Activated T-cell treated with anti-CD3 and anti-CD28 coated beads for 4 hours (primary cell): ENCODE measurements at regions not wholly inside any gene's neighbourhood (a gene's known extent, or its start where the extent isn't known, plus 50 kb on each side); places are given as distances from the start of the nearest gene placed in this dataset.
"Not testable (repeated sequence)": the region's sequence is repeated elsewhere in the genome, so short reads cannot be mapped to it uniquely, and the experiment has no call there.

ENCODE experiments used
- DNase-seq: peaks from one replicate; pipeline ENCODE4 v3.0.0-alpha.2; 2020

DNA sequence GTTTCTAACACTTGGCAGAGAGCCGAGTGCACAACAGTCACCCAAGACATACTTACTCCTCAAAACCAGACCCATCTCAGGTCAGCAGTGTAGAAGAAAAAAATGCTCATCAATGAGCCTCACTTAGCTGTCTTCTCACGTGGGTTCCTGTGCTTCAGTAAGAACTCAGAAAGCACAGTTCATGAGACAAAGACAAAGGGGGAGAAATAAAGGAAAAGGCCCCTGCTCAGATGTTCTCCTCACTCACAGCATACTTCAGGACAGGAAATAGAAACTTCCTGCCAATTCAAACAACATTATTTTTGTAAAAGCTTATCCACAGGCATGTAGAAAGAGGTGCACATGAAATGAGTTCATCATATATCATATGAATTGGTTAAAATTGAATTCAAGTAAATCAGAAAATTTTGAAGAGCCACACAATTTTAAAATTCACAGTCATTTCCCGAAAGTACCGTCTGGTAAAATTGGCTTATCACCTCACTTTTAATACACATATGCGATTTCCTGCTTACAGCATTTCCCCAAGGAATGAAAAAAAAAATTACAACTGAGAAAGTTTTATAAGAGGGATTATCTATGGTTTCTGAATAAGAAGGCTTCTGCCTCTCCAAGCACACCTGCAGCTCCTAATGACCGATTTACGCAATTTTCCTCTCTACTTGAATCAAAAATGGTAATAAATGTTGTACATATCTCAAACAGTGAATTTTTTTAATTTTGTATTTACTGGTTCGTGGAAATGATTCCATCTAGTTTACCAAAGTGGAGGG is 328.3 kb downstream of the TMEM167A start:
- DNase-seq: no peak

- no peak for DNase-seq
Measured at GRCh38 chr5:82747986-82748385, 329.2 kb downstream of the TMEM167A start.

- no peak for DNase-seq
Measured at GRCh38 chr5:82745016-82745415, 332.2 kb downstream of the TMEM167A start.

- DNase-seq: no peak
Measured at GRCh38 chr5:82738681-82739269, 338.4 kb downstream of the TMEM167A start.

DNA sequence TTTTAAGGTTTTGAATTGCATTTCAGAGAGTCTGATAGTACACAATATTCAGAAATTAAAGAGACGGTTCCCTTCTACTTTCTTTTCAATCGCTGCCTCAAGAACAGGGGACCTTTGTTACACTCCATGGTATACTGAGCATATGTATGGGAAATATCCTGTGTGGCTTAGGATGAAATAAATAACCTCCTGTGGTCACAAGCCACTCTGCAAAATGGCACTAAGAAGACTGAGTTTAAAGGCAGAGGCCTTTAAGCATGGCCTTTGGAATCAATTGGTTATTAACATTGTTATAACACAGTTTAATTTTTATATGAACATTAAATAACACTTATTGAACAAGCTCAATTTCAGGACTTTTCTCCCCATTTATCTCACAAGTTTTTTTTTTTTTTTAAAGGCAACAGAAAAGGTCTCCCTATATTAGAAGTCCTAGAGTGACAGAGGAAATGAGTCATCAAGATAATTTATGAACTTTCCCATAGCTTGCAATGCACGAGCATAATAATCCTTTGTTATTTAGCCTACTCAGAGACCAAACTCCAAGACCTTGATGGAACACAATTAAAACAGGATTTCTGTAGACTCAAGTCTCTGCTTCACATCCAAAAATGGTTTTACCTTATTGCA is 341.9 kb downstream of the TMEM167A start:
- DNase-seq: no peak

- DNase-seq: no peak
Measured at GRCh38 chr5:82734347-82734746, 342.8 kb downstream of the TMEM167A start.

GRCh38 chr5:82730913-82731312 is 346.3 kb downstream of the TMEM167A start:
- DNase-seq: no peak

GRCh38 chr5:82728926-82729702 is 348.1 kb downstream of the TMEM167A start:
- no peak for DNase-seq

GRCh38 chr5:82723168-82723567 is 354.0 kb downstream of the TMEM167A start:
- no peak for DNase-seq

DNA sequence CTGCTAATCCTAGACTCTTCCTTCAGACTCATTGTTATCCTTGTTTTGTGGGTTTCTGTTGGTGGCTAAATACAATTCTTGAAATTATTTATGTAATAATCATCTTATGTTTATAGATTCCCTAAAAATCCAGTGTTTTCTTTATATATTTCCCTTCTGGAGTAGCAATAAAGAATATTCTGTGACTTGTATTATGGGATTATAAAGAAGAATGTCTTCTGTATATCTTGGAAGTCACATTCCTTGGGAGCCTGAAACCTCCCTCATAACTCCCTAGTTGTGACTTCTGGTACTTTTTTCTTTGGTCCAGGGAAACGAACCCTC is 356.1 kb downstream of the TMEM167A start:
- DNase-seq: no peak

DNA sequence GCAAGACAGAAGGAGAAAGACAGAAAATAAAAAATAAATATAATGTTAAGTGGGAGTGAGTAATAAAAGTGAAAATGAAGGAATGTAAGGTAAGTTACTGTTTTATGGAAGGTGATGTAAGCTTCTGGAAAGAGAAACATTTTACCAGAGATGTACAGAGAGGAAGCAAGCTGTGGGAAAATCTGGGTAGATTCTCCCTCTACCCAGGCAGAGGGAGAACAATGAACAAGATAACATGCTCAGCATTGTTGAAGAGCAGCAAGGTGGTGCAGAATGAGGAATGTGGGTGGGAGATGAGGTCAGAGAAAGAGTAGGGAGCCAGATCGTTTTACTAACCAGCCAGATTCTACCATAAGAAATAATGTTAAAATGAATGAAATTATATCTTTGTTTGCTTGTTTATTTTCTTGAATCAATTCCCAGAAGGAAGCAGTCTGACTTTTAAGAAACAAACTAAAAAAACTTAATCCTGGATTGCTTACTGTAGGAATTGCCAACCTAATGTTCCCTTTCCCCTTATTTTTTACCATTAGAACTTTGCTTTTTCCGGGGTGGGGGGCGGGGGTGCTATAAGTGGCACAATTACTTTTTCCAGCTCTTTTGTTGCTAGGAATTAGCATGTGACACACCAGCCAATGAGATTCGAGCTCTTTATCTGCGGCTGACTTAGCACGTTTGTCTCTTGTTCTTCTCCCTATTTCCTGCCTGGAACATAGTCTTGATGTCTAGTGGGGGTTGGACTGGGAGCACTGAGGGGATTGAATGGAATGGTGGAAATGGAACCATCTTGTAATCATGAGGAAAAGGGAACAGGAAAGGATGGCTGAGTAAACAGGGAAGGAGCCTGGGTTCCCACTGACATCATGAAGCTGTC is 356.7 kb downstream of the TMEM167A start:
- DNase-seq: no peak

GRCh38 chr5:82719368-82719767 is 357.8 kb downstream of the TMEM167A start:
- no peak for DNase-seq

DNA sequence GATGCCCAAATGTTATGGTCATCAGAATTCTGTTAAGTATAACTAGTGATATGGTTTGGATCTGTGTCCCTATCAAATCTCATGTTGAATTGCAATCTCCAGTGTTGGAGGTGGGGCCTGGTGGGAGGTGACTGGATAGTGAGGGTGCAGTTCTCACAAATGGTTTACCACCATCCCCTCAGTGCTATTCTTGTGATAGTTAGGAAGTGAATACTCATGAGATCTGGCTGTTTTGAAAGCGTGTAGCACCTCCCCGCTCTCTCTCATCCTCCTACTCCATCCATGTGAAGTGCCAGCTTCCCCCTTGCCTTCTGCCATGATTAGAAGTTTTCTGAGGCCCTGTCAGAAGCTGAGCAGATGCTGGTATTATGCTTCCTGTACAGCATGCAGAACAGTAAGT is 359.5 kb downstream of the TMEM167A start:
- DNase-seq: no peak

- not testable (repeated sequence) for DNase-seq
Measured at GRCh38 chr5:82714732-82715131, 362.5 kb downstream of the TMEM167A start.

DNA sequence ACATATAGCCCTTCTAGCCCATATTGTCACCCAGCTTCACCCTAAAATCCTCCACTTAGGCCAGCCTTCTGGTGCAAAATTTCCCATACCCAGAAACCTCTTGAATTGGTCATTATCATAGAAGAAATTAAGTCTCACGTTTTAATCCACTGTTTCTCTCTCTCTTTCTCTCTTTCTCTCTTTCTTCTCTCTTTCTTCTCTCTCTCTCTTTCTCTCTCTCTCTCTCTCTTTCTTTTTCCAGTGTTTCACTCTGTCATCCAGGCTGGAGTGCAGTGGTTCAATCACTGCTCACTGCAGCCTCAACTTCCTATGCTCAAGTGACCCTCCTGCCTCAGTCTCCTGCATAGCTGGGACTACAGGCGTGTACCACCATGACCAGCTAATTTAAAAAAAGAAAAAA is 363.4 kb downstream of the TMEM167A start:
- DNase-seq: no peak

GRCh38 chr5:82707741-82708140 is 369.5 kb downstream of the TMEM167A start:
- DNase-seq: no peak

- DNase-seq: no peak
Measured at GRCh38 chr5:82704381-82704780, 372.8 kb downstream of the TMEM167A start.

DNA sequence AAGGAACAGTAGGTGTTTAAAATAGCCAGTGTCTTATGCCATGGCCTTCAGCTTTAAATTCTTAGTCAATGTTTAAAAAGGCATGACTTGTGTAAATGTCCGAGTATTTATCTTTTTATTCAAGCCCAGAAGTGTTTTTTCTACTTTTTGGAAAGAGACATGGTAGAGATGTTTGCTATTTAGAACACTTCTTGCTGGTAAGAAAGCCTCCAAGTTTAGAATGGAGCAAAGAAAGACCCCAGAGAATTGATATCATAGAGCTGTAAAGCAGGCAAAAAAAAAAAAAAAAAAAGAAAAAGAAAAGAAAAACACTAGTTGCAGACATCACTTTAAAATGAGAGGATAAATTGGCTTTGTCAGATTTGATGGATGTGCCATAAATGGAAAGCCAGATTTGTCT is 375.1 kb downstream of the TMEM167A start:
- DNase-seq: no peak

DNA sequence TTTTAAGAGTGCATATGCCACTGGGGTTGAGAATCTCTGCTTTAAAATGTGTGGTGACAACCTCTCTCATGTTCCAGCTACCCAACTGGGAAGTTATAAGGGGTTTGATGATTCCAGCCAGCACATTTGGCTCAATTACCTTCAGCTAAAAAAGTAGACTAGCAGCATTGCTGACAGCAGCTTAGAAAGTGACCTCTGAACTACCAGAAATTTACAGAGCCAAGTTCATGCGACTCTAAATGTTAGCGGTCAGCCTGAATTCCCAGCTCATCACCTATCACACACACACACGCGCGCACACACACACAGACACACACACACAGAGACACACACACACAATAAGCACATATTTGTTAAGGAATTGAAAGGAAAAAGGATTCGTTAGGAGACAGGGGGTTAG is 377.5 kb downstream of the TMEM167A start:
- no peak for DNase-seq

GRCh38 chr5:82698026-82698425 is 379.2 kb downstream of the TMEM167A start:
- no peak for DNase-seq

DNA sequence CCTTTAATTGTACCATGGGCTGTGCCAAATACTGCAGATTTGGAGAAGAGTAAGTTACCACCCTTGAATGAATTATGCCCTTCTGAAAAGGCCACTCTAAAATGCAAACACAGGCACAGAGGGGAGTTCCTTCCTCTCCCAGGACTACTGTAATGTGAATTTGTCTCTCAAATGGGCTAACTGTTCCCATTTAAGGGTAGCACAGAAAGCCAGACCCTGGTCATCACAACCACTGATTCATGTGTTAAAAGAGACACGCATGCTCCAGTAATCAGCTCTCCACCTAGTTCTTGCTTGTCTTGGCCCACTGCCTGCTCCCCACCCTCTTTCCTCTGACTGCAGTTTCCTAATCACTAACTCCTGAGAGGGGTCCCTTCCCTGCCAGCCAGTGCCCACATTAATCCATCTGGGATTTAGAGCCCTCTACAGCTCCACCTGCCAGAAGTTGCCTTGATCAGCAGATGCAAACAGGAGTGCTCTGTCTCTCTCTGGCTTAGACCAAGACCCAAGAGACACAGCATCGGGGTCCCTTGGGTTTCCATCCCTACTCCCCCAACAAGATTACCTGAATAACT is 382.4 kb downstream of the TMEM167A start:
- no peak for DNase-seq

GRCh38 chr5:82692826-82693225 is 384.4 kb downstream of the TMEM167A start:
- DNase-seq: no peak
